AG08396 (cell line): ENCODE measurements at regions not wholly inside any gene's neighbourhood (a gene's known extent, or its start where the extent isn't known, plus 50 kb on each side); places are given as distances from the start of the nearest gene placed in this dataset.

Experiments used
- DNase-seq: peaks from one replicate; pipeline ENCODE4 v3.0.0; 2012; ENCODE audit warnings: low spot score, mixed read lengths

- no peak for DNase-seq
These were observed 451.3 kb downstream of the FOXG1 start for GRCh38 chr14:29217813-29218450.

- no peak for DNase-seq
These were observed 453.5 kb downstream of the FOXG1 start for GRCh38 chr14:29220072-29220471.

- DNase-seq = no peak
These were observed 454.0 kb downstream of the FOXG1 start for GRCh38 chr14:29220566-29220965.

GRCh38 chr14:29222006-29222405, 455.4 kb downstream of the FOXG1 start:
- no peak for DNase-seq

GRCh38 chr14:29222671-29223268, 456.2 kb downstream of the FOXG1 start:
- DNase-seq = peak; percentile 27

GRCh38 chr14:29223947-29224346, 457.4 kb downstream of the FOXG1 start:
- no peak for DNase-seq

GRCh38 chr14:29227631-29228030, 461.0 kb downstream of the FOXG1 start:
- peak; percentile 24 for DNase-seq

GRCh38 chr14:29232153-29232552, 465.6 kb downstream of the FOXG1 start:
- no peak for DNase-seq

GRCh38 chr14:29232711-29233110, 466.1 kb downstream of the FOXG1 start:
- no peak for DNase-seq

GRCh38 chr14:29233188-29233587, 466.6 kb downstream of the FOXG1 start:
- DNase-seq = no peak

GRCh38 chr14:29235991-29236390, 469.4 kb downstream of the FOXG1 start:
- DNase-seq = no peak

- no peak for DNase-seq
These were observed 469.8 kb downstream of the FOXG1 start for GRCh38 chr14:29236401-29236800.

GRCh38 chr14:29236848-29237247, 470.3 kb downstream of the FOXG1 start:
- DNase-seq = peak; percentile 20

- DNase-seq = peak; percentile 15
These were observed 473.5 kb downstream of the FOXG1 start for GRCh38 chr14:29240066-29240465.

GRCh38 chr14:29242755-29243754, 476.5 kb downstream of the FOXG1 start:
- peak; percentile 8 for DNase-seq

GRCh38 chr14:29255692-29256091, 489.1 kb downstream of the FOXG1 start:
- DNase-seq = no peak

GRCh38 chr14:29262979-29263378, 496.4 kb downstream of the FOXG1 start:
- no peak for DNase-seq

GRCh38 chr14:29264865-29265264, 498.3 kb downstream of the FOXG1 start:
- DNase-seq = no peak

GRCh38 chr14:29265852-29266251, 499.3 kb downstream of the FOXG1 start:
- no peak for DNase-seq

- DNase-seq = no peak
These were observed 505.1 kb downstream of the FOXG1 start for GRCh38 chr14:29271669-29272068.

GRCh38 chr14:29273513-29273912, 506.9 kb downstream of the FOXG1 start:
- DNase-seq = no peak

- DNase-seq = no peak
These were observed 508.5 kb downstream of the FOXG1 start for GRCh38 chr14:29274890-29275596.
